Kidney (tissue), 13 donors: ENCODE measurements at regions not wholly inside any gene's neighbourhood (a gene's known extent, or its start where the extent isn't known, plus 50 kb on each side); places are given as distances from the start of the nearest gene placed in this dataset.

ENCODE experiments used
- DNase-seq, 5 donors: peaks; one replicate each; pipeline ENCODE4 v3.0.0-alpha.2; 2013 to 2020
- FAIRE-seq: peaks from 2 replicates; lab custom pipeline; 2012; peaks lifted over from hg19 to GRCh38; lab: Jason Lieb, UNC
- H3K27ac ChIP-seq, 2 donors: one replicate each; pipeline ENCODE4 v1.7.0; 2013; ENCODE audit warnings: low read depth in 2 of 2, low read length in 2 of 2, inconsistent platforms in 1 of 2
- H3K27me3 ChIP-seq: one replicate; pipeline ENCODE4 v1.7.1; 2013; ENCODE audit warnings: low read length, inconsistent platforms; ENCODE audit not compliant: control insufficient read depth, insufficient read depth
- H3K36me3 ChIP-seq, 3 donors: one replicate each; pipeline versions ENCODE4 v1.7.0 to v1.7.1; 2013; ENCODE audit warnings: low read length in 3 of 3, control low read depth in 1 of 3, inconsistent platforms in 1 of 3; ENCODE audit not compliant: insufficient read depth in 3 of 3, control insufficient read depth in 2 of 3
- H3K4me1 ChIP-seq, 3 donors: one replicate each; pipeline versions ENCODE4 v1.7.0 to v1.7.1; 2013; ENCODE audit warnings: low read length in 3 of 3, inconsistent platforms in 1 of 3, low read depth in 1 of 3; ENCODE audit not compliant: control insufficient read depth in 2 of 3, insufficient read depth in 2 of 3
- H3K4me3 ChIP-seq, 3 donors: one replicate each; pipeline versions ENCODE4 v1.7.0 to v1.8.1; 2013; ENCODE audit warnings: low read length in 3 of 3, control low read depth in 1 of 3, inconsistent platforms in 1 of 3
- H3K9ac ChIP-seq, 3 donors: one replicate each; pipeline versions ENCODE4 v1.7.0 to v1.7.1; 2013; ENCODE audit warnings: low read length in 3 of 3, control low read depth in 1 of 3, inconsistent platforms in 1 of 3
- H3K9me3 ChIP-seq, 3 donors: one replicate each; pipeline versions ENCODE4 v1.7.0 to v1.7.1; 2013; ENCODE audit warnings: low read length in 3 of 3, control low read depth in 1 of 3, inconsistent platforms in 1 of 3; ENCODE audit not compliant: control insufficient read depth in 2 of 3, insufficient read depth in 1 of 3
- intact Hi-C: fragments of 100-400 bp; cut with DNase I; formaldehyde crosslinking; loops from one replicate; pipeline ENCODE4 v1.11.1; 2022
- TF ChIP-seq, protein P1 (sequence below): IDR thresholded peaks from 3 replicates; pipeline ENCODE4 v1.5.1; 2012; ENCODE audit warnings: mild to moderate bottlenecking, moderate library complexity, borderline replicate concordance; ENCODE audit not compliant: insufficient read depth; ENCODE audit errors: extremely low read depth
- donor health status: control.
- donor health status: control.
- donor health status: control.
- donor health status: control.
- donor health status: control.
- donor health status: DM: yes; HTN: yes; CAD: no.
- donor health status: Normal renal cell carcinoma (clear cell type).

DNA sequence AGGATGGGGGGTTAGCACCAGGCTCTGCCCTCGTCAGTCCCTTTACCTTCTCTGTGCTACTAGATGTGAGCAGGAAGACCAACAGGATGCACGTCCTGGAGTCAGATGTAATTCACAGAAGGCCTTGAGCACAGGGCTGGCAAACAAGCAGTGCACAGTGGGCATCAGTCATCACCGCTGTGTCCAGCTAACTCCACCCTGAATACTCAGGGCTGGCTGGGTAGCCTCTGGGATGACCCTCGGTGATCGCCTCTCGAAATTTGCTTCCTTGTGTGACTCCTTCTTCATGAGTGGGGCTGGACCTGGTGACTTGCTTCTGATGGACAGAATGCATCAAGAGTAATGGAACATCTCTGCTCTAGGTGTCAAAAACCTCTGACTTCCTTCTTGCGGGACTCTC, 92.2 kb upstream of the TMPRSS2 start:
- no peak for DNase-seq
- TF ChIP-seq, protein P1, sequence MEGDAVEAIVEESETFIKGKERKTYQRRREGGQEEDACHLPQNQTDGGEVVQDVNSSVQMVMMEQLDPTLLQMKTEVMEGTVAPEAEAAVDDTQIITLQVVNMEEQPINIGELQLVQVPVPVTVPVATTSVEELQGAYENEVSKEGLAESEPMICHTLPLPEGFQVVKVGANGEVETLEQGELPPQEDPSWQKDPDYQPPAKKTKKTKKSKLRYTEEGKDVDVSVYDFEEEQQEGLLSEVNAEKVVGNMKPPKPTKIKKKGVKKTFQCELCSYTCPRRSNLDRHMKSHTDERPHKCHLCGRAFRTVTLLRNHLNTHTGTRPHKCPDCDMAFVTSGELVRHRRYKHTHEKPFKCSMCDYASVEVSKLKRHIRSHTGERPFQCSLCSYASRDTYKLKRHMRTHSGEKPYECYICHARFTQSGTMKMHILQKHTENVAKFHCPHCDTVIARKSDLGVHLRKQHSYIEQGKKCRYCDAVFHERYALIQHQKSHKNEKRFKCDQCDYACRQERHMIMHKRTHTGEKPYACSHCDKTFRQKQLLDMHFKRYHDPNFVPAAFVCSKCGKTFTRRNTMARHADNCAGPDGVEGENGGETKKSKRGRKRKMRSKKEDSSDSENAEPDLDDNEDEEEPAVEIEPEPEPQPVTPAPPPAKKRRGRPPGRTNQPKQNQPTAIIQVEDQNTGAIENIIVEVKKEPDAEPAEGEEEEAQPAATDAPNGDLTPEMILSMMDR = no peak
- no peak overlapping the region for H3K27ac ChIP-seq

DNA sequence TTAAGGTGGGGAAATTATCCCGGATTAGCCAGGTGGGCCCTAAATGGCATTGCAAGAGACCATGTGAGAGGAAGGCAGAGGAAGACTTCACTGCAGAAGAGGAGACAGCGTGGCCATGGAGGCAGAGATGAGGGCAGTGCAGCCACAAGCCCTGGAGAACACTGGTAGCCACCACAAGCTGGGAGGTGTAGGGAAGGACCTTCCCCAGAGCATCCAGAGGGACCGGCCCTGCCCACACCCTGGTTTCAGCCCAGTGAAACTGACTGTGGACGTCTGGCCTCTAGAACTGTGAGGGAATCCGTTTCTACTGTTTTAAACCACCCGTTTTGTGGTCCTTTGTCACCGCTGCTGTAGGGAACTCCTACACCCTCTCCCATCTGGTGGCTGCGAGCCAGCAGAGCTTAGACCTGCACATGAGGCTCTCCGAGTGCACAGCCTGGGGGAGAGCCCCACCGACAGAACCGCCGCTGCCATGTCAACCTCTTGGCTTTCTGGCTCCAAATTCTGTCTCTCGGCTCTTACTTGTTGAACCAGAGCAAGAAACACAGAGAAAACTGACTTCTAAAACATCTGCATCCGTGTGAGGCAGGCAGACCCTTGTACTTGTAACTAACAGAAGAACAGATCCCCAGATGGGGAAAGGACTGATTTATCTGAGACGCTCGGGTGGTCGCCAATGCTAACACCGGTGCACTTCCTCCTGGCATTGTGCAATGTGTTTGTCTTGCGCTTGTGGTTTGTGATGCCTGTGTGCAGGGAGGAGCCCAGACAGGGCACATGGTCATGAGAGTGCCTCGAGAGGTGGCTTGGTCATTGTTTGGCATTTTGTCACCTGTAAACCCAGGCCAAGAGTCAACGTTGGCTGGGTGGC, 90.8 kb upstream of the TMPRSS2 start:
- TF ChIP-seq, protein P1 = no peak
- DNase-seq (no peak), FAIRE-seq (no peak)
- intact Hi-C loops = no loop called here
- H3K9ac ChIP-seq = no peak overlapping the region
- H3K4me1 ChIP-seq = peaks cover 0 to 8% (median 3%) of the 10 kb centered on the region in 3 donors
- no peak overlapping the region for H3K27ac ChIP-seq
- H3K36me3 ChIP-seq = no peaks in the 10 kb centered on the region
- H3K4me3 ChIP-seq = no peak overlapping the region
- H3K27me3 ChIP-seq = no peaks in the 10 kb centered on the region
- H3K9me3 ChIP-seq = no peaks in the 10 kb centered on the region

More for the DNA sequence above, 92.2 kb upstream of the TMPRSS2 start:
- Histone ChIP-seq H3K4me3 (no peak overlapping the region), H3K9me3 (no peaks in the 10 kb centered on the region), H3K9ac (no peak overlapping the region), H3K36me3 (no peaks in the 10 kb centered on the region), H3K27me3 (no peaks in the 10 kb centered on the region), H3K4me1 (peaks cover 0 to 8% (median 3%) of the 10 kb centered on the region in 3 donors)
- no peak for FAIRE-seq
- intact Hi-C loops = no loop called here

DNA sequence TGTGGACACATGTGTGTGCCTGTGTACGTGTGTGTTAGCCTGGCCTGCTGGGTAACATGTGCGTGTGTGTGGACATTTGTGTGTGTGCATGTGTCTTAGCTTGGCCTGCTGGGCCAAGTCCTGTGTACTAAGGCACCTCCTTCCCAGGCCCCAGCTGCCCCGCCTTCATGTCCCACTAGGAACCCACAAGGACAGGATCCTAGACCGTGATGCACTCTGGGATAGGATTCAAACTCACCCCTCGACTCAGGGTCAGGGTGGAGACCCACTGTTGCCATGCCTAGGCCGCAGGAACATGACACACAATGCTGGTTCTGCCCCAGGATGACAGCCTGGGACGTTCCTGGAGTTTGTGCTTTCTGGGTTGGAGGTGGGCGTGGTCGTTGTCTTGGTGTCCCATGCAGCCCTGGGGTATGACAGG, 89.9 kb upstream of the TMPRSS2 start:
- no peak overlapping the region for H3K4me3 ChIP-seq
- H3K27ac ChIP-seq = no peak overlapping the region
- peaks cover 0 to 10% (median 3%) of the 10 kb centered on the region in 3 donors for H3K4me1 ChIP-seq
- FAIRE-seq = no peak
- H3K36me3 ChIP-seq = no peaks in the 10 kb centered on the region
- no peaks in the 10 kb centered on the region for H3K9me3 ChIP-seq
- TF ChIP-seq, protein P1 = no peak
- no peak for DNase-seq
- intact Hi-C loops = no loop called here
- H3K27me3 ChIP-seq = no peaks in the 10 kb centered on the region
- H3K9ac ChIP-seq = no peak overlapping the region
